OCI-LY3 (cell line): ENCODE measurements at regions not wholly inside any gene's neighbourhood (a gene's known extent, or its start where the extent isn't known, plus 50 kb on each side); places are given as distances from the start of the nearest gene placed in this dataset.

Experiments
- CTCF ChIP-seq: fragments of 200-600, 300-600 bp; sonication (generic); IDR thresholded peaks from 2 replicates; pipeline ENCODE4 v1.5.1; 2014; ENCODE audit warnings: antibody characterized with exemption, low read length, low read depth
- EZH2phosphoT487 ChIP-seq: fragments of 200-600 bp; shearing (Covaris generic); IDR thresholded peaks from 2 replicates; pipeline ENCODE4 v1.6.1; 2018; ENCODE audit warnings: antibody characterized with exemption, mixed run types, low read depth

DNA sequence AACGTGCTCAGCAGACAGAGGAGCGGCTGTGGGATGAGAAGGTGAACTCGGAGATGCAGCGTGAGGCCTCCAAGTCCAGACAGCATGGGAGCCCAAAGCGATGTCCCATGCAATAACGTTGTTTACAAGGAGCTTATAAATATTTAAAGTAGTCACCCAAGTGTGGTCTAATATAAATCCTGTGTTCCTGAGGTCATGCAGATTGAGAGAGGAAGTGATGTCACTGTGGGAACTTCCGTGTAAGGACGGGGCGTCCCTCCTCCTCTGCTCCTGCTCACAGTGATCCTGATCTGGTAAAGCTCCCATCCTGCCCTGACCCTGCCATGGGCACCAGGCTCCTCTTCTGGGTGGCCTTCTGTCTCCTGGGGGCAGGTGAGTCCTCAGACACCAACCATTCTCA is 94.7 kb upstream of the PRSS58 start:
- TF ChIP-seq CTCF: no peak
- no peak for TF ChIP-seq EZH2phosphoT487
